LNCaP clone FGC (cell line): ENCODE measurements at regions not wholly inside any gene's neighbourhood (a gene's known extent, or its start where the extent isn't known, plus 50 kb on each side); places are given as distances from the start of the nearest gene placed in this dataset.

Experiments used
- DNase-seq: peaks from one replicate; pipeline ENCODE4 v3.0.0-alpha.2; 2011; ENCODE audit warnings: low read depth
- H3K4me3 ChIP-seq: 2 replicates; pipeline ENCODE4 v1.5.1; 2011; ENCODE audit warnings: mild to moderate bottlenecking, low read depth, low read length, control low read depth
- CTCF ChIP-seq: IDR thresholded peaks from 2 replicates; pipeline ENCODE4 v1.5.1; 2012; ENCODE audit warnings: mild to moderate bottlenecking; ENCODE audit not compliant: control insufficient read depth, insufficient read depth; ENCODE audit errors: extremely low read depth

DNA sequence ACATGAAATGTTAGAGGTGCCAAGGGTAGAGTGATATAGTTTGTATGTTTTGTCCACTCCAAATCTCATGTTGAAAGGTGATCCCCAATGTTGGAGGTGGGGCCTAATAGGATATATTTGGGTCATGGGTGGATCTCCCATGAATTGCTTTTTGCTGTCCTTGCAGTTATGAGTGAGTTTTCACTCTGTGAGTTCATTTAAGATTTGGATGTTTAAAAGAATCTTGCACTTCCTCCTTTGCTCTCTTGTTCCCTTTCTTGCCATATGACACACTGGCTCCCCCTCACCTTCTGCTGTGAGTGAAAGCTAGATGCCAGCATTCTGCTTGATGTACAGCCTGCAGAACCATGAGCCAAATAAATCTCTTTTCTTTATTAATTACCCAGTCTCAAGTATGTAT is 269.2 kb downstream of the ZWINT start:
- H3K4me3 ChIP-seq = no peak overlapping the region
- no peak for TF ChIP-seq CTCF
- DNase-seq = no peak

- no peak overlapping the region for H3K4me3 ChIP-seq
- no peak for DNase-seq
- no peak for TF ChIP-seq CTCF
Observed at GRCh38 chr10:56090914-56091540, 270.0 kb downstream of the ZWINT start.

GRCh38 chr10:56085406-56086122 is 275.5 kb downstream of the ZWINT start:
- H3K4me3 ChIP-seq = no peak overlapping the region
- DNase-seq = no peak
- TF ChIP-seq CTCF = no peak

DNA sequence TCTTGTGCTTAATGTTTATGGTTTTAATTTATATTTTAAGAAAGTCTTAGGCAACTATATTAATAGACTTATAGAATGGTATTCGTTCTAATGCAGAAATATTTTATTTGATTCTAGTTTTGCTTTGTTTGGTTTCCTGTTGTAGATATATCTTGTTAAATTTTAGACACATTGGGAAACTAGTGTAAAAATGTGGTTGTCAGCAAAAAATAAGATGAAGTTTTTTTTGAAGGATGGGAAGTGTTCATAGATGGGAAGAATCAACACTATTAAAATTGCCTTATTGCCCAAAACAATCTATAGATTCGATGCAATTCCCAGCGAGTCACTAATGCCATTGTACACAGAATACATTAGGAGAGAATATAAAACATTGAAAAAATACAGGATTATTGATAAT is 278.9 kb downstream of the ZWINT start:
- no peak for TF ChIP-seq CTCF
- no peak overlapping the region for H3K4me3 ChIP-seq
- no peak for DNase-seq

DNA sequence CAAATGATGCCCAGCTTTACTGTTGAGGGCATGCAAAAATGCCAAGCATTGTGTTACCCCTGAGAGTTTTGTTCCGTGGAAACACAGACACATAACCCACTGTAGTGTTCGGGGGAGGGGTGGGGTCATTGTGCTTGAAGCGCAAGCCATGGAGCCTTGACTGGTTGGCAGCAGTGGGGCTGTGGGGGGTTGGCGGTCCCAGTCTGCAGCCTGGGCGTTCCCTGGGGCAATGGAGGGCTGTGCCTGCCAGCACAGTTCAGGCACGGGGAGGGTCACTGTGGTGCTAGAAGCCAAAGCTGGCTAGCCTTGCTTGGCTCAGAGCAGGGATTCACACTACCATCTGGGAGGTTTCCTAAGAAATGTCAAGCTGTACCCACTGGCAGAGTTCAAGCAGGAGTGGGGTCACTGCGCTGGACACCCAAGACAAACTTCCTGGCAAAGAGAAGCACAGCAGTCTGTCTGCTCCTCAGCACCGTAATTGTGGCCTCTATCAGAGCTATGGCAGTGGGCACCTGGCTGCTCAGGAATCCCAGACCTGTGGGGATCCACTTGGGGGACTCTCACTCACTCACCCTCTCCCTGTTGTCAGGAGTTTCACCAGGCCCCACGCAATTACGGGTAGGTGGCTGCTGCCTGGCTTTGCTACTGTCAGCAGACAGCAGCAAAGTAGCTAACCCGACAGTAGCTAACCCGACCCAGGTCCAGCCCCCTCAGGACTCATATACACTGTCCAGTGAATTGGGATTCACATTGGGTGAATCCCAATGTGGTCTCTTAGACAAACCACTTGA is 292.4 kb downstream of the ZWINT start:
- no peak for DNase-seq
- no peak overlapping the region for H3K4me3 ChIP-seq
- no peak for TF ChIP-seq CTCF

- no peak for TF ChIP-seq CTCF
- DNase-seq = no peak
- no peak overlapping the region for H3K4me3 ChIP-seq
Observed at GRCh38 chr10:56068040-56068439, 293.0 kb downstream of the ZWINT start.
